T-helper 1 cell treated with Interleukin-12 subunit alpha and Interleukin-12 subunit beta and Interleukin-4 antibody, amounts not matched to agents 30 μg/mL and 1 μg/mL, for 36 hours (primary cell): ENCODE measurements at regions not wholly inside any gene's neighbourhood (a gene's known extent, or its start where the extent isn't known, plus 50 kb on each side); places are given as distances from the start of the nearest gene placed in this dataset.

Experiments
- H3K27ac Mint-ChIP-seq: one replicate; pipeline ENCODE4 v1.8.0; 2021; ENCODE audit warnings: mild to moderate bottlenecking, mixed read lengths
- H3K27me3 Mint-ChIP-seq: one replicate; pipeline ENCODE4 v1.8.0; 2021; ENCODE audit warnings: low read depth, mixed read lengths
- H3K36me3 Mint-ChIP-seq: one replicate; pipeline ENCODE4 v1.8.0; 2021; ENCODE audit warnings: low read depth, mixed read lengths
- H3K4me1 Mint-ChIP-seq: one replicate; pipeline ENCODE4 v1.8.0; 2021; ENCODE audit warnings: low read depth, mixed read lengths
- H3K4me3 Mint-ChIP-seq: one replicate; pipeline ENCODE4 v1.8.0; 2021; ENCODE audit warnings: mild to moderate bottlenecking, moderate library complexity, mixed read lengths
- H3K9me3 Mint-ChIP-seq: one replicate; pipeline ENCODE4 v1.8.0; 2021; ENCODE audit warnings: mixed read lengths

GRCh38 chr12:107545737-107546353 lies 139.8 kb upstream of the PWP1 start:
- no peaks in the 10 kb centered on the region for H3K9me3 Mint-ChIP-seq
- peaks cover 6% of the 10 kb centered on the region for H3K36me3 Mint-ChIP-seq
- H3K27ac Mint-ChIP-seq = no peak overlapping the region
- no peaks in the 10 kb centered on the region for H3K27me3 Mint-ChIP-seq
- H3K4me3 Mint-ChIP-seq = no peak overlapping the region
- H3K4me1 Mint-ChIP-seq = peaks cover 7% of the 10 kb centered on the region

- Mint-ChIP-seq H3K27ac (no peak overlapping the region), H3K4me1 (peaks cover 4% of the 10 kb centered on the region), H3K9me3 (no peaks in the 10 kb centered on the region), H3K36me3 (peaks cover 6% of the 10 kb centered on the region), H3K4me3 (no peak overlapping the region), H3K27me3 (no peaks in the 10 kb centered on the region)
Measured at GRCh38 chr12:107547389-107547788, 138.2 kb upstream of the PWP1 start.

GRCh38 chr12:107549651-107550480 lies 135.7 kb upstream of the PWP1 start:
- Mint-ChIP-seq H3K27ac (no peak overlapping the region), H3K4me1 (peaks cover 4% of the 10 kb centered on the region), H3K27me3 (no peaks in the 10 kb centered on the region), H3K36me3 (peaks cover 6% of the 10 kb centered on the region), H3K4me3 (no peak overlapping the region), H3K9me3 (no peaks in the 10 kb centered on the region)

- Mint-ChIP-seq H3K4me1 (peaks cover 1% of the 10 kb centered on the region), H3K27ac (no peak overlapping the region), H3K9me3 (no peaks in the 10 kb centered on the region), H3K27me3 (no peaks in the 10 kb centered on the region), H3K36me3 (peaks cover 2% of the 10 kb centered on the region), H3K4me3 (no peak overlapping the region)
Measured at GRCh38 chr12:107551434-107551833, 134.2 kb upstream of the PWP1 start.

- H3K27me3 Mint-ChIP-seq = no peaks in the 10 kb centered on the region
- no peaks in the 10 kb centered on the region for H3K9me3 Mint-ChIP-seq
- H3K4me1 Mint-ChIP-seq = no peaks in the 10 kb centered on the region
- H3K27ac Mint-ChIP-seq = no peak overlapping the region
- no peak overlapping the region for H3K4me3 Mint-ChIP-seq
- peaks cover 2% of the 10 kb centered on the region for H3K36me3 Mint-ChIP-seq
Measured at GRCh38 chr12:107552263-107552662, 133.3 kb upstream of the PWP1 start.

- Mint-ChIP-seq H3K4me3 (no peak overlapping the region), H3K27ac (no peak overlapping the region), H3K36me3 (peaks cover 2% of the 10 kb centered on the region), H3K27me3 (no peaks in the 10 kb centered on the region), H3K9me3 (no peaks in the 10 kb centered on the region), H3K4me1 (no peaks in the 10 kb centered on the region)
Measured at GRCh38 chr12:107553211-107553765, 132.3 kb upstream of the PWP1 start.

- H3K9me3 Mint-ChIP-seq = no peaks in the 10 kb centered on the region
- no peak overlapping the region for H3K4me3 Mint-ChIP-seq
- no peaks in the 10 kb centered on the region for H3K27me3 Mint-ChIP-seq
- no peaks in the 10 kb centered on the region for H3K4me1 Mint-ChIP-seq
- H3K27ac Mint-ChIP-seq = no peak overlapping the region
- no peaks in the 10 kb centered on the region for H3K36me3 Mint-ChIP-seq
Measured at GRCh38 chr12:107554941-107555340, 130.7 kb upstream of the PWP1 start.

- peaks cover 4% of the 10 kb centered on the region for H3K4me1 Mint-ChIP-seq
- H3K4me3 Mint-ChIP-seq = no peak overlapping the region
- no peak overlapping the region for H3K27ac Mint-ChIP-seq
- H3K9me3 Mint-ChIP-seq = no peaks in the 10 kb centered on the region
- no peaks in the 10 kb centered on the region for H3K36me3 Mint-ChIP-seq
- H3K27me3 Mint-ChIP-seq = no peaks in the 10 kb centered on the region
Measured at GRCh38 chr12:107557026-107557425, 128.6 kb upstream of the PWP1 start.

- H3K27ac Mint-ChIP-seq = no peak overlapping the region
- peaks cover 4% of the 10 kb centered on the region for H3K4me1 Mint-ChIP-seq
- no peak overlapping the region for H3K4me3 Mint-ChIP-seq
- H3K9me3 Mint-ChIP-seq = no peaks in the 10 kb centered on the region
- H3K36me3 Mint-ChIP-seq = no peaks in the 10 kb centered on the region
- no peaks in the 10 kb centered on the region for H3K27me3 Mint-ChIP-seq
Measured at GRCh38 chr12:107557589-107558100, 128.0 kb upstream of the PWP1 start.

- H3K27me3 Mint-ChIP-seq = no peaks in the 10 kb centered on the region
- peaks cover 4% of the 10 kb centered on the region for H3K4me1 Mint-ChIP-seq
- H3K9me3 Mint-ChIP-seq = no peaks in the 10 kb centered on the region
- no peak overlapping the region for H3K4me3 Mint-ChIP-seq
- H3K36me3 Mint-ChIP-seq = no peaks in the 10 kb centered on the region
- H3K27ac Mint-ChIP-seq = no peak overlapping the region
Measured at GRCh38 chr12:107558141-107558815, 127.3 kb upstream of the PWP1 start.

GRCh38 chr12:107558816-107559382 lies 126.7 kb upstream of the PWP1 start:
- Mint-ChIP-seq H3K4me3 (no peak overlapping the region), H3K36me3 (no peaks in the 10 kb centered on the region), H3K4me1 (peaks cover 6% of the 10 kb centered on the region), H3K27me3 (no peaks in the 10 kb centered on the region), H3K27ac (no peak overlapping the region), H3K9me3 (no peaks in the 10 kb centered on the region)

GRCh38 chr12:107560165-107560898 lies 125.3 kb upstream of the PWP1 start:
- H3K27ac Mint-ChIP-seq = no peak overlapping the region
- no peaks in the 10 kb centered on the region for H3K27me3 Mint-ChIP-seq
- H3K4me3 Mint-ChIP-seq = no peak overlapping the region
- no peaks in the 10 kb centered on the region for H3K36me3 Mint-ChIP-seq
- peaks cover 14% of the 10 kb centered on the region for H3K4me1 Mint-ChIP-seq
- H3K9me3 Mint-ChIP-seq = no peaks in the 10 kb centered on the region

- H3K9me3 Mint-ChIP-seq = no peaks in the 10 kb centered on the region
- no peak overlapping the region for H3K4me3 Mint-ChIP-seq
- H3K36me3 Mint-ChIP-seq = no peaks in the 10 kb centered on the region
- peaks cover 17% of the 10 kb centered on the region for H3K4me1 Mint-ChIP-seq
- H3K27ac Mint-ChIP-seq = no peak overlapping the region
- no peaks in the 10 kb centered on the region for H3K27me3 Mint-ChIP-seq
Measured at GRCh38 chr12:107560899-107561285, 124.7 kb upstream of the PWP1 start.

GRCh38 chr12:107564946-107565345 lies 120.7 kb upstream of the PWP1 start:
- no peak overlapping the region for H3K27ac Mint-ChIP-seq
- no peaks in the 10 kb centered on the region for H3K36me3 Mint-ChIP-seq

More at GRCh38 chr12:107564946-107565345, 120.7 kb upstream of the PWP1 start:
- Mint-ChIP-seq H3K9me3 (no peaks in the 10 kb centered on the region), H3K4me1 (peaks cover 25% of the 10 kb centered on the region), H3K4me3 (peak overlapping the region; percentile 25), H3K27me3 (no peaks in the 10 kb centered on the region)
